IMR-90 (cell line): ENCODE measurements at regions not wholly inside any gene's neighbourhood (a gene's known extent, or its start where the extent isn't known, plus 50 kb on each side); places are given as distances from the start of the nearest gene placed in this dataset.

Source experiments
- MAZ ChIP-seq: IDR thresholded peaks from 2 replicates; pipeline ENCODE4 v1.6.1; 2012; ENCODE audit warnings: low read depth, mild to moderate bottlenecking, low read length, improper control_type of control experiment, moderate library complexity, borderline replicate concordance
- POLR2A ChIP-seq: IDR thresholded peaks from 2 replicates; pipeline ENCODE4 v1.6.1; 2012; ENCODE audit warnings: mild to moderate bottlenecking, low read depth, low read length
- SMC3 ChIP-seq: fragments of 150-350 bp; IDR thresholded peaks from 2 replicates; pipeline ENCODE4 v1.6.1; 2016; ENCODE audit warnings: low read depth, mild to moderate bottlenecking, antibody characterized with exemption, low read length, moderate library complexity
- TF ChIP-seq, protein P1 (sequence below): conservative IDR thresholded peaks from 2 replicates; pipeline ENCODE4 v1.5.1; 2012; ENCODE audit warnings: mild to moderate bottlenecking, low read depth, low read length, improper control_type of control experiment

DNA sequence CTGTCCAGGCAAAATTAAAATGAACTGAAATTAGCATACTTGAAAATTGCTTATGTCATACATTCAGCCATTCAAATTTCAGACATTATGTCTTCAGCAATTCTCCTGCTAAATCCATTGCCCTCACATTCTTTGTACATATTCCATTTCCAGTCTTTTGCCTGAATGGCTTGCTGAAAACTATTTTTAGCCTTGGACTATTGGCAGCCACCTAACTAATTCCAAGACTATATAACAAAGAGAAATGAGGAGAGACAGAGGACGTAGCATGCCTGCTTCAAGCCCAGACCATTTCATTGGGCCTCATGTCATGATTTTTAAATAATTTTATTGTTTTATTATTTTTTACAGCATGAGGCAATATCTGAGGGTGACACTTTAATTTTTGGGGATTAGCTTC lies 100.3 kb downstream of the MRPS30 start:
- TF ChIP-seq, protein P1, sequence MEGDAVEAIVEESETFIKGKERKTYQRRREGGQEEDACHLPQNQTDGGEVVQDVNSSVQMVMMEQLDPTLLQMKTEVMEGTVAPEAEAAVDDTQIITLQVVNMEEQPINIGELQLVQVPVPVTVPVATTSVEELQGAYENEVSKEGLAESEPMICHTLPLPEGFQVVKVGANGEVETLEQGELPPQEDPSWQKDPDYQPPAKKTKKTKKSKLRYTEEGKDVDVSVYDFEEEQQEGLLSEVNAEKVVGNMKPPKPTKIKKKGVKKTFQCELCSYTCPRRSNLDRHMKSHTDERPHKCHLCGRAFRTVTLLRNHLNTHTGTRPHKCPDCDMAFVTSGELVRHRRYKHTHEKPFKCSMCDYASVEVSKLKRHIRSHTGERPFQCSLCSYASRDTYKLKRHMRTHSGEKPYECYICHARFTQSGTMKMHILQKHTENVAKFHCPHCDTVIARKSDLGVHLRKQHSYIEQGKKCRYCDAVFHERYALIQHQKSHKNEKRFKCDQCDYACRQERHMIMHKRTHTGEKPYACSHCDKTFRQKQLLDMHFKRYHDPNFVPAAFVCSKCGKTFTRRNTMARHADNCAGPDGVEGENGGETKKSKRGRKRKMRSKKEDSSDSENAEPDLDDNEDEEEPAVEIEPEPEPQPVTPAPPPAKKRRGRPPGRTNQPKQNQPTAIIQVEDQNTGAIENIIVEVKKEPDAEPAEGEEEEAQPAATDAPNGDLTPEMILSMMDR: no peak
- TF ChIP-seq MAZ: no peak
- no peak for TF ChIP-seq POLR2A
- TF ChIP-seq SMC3: no peak
